Panc1 (cell line): ENCODE measurements at regions not wholly inside any gene's neighbourhood (a gene's known extent, or its start where the extent isn't known, plus 50 kb on each side); places are given as distances from the start of the nearest gene placed in this dataset.

ENCODE experiments used
- POLR2AphosphoS5 ChIP-seq: IDR thresholded peaks from 2 replicates; pipeline ENCODE4 v1.6.1; 2012; ENCODE audit warnings: mild to moderate bottlenecking, low read depth, low read length, moderate library complexity
- TF ChIP-seq, protein P1 (sequence below): fragments of 450-650 bp; IDR thresholded peaks from 2 replicates; pipeline ENCODE4 v1.5.1; 2017; ENCODE audit warnings: mild to moderate bottlenecking

DNA sequence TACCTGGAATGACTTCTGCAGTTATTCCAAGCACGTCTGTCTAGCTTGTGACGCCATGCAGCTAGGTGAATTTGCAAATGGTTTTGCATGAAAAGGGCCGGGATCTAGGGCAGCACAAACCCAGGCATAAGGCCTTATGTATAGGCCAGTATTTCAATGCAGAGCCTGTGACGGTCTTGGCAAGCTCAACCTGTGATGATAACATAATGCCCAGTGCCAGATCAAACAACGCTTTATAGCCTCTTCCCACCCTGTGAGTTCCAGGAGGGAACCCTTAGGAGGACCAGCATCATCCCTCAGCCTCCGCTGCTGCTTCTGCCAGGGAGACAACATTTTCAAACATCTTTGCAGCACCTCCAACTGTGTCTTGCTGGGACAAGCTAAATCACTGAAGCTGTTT is 390.7 kb downstream of the INHBA start:
- TF ChIP-seq, protein P1, sequence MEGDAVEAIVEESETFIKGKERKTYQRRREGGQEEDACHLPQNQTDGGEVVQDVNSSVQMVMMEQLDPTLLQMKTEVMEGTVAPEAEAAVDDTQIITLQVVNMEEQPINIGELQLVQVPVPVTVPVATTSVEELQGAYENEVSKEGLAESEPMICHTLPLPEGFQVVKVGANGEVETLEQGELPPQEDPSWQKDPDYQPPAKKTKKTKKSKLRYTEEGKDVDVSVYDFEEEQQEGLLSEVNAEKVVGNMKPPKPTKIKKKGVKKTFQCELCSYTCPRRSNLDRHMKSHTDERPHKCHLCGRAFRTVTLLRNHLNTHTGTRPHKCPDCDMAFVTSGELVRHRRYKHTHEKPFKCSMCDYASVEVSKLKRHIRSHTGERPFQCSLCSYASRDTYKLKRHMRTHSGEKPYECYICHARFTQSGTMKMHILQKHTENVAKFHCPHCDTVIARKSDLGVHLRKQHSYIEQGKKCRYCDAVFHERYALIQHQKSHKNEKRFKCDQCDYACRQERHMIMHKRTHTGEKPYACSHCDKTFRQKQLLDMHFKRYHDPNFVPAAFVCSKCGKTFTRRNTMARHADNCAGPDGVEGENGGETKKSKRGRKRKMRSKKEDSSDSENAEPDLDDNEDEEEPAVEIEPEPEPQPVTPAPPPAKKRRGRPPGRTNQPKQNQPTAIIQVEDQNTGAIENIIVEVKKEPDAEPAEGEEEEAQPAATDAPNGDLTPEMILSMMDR, result no peak
- no peak for TF ChIP-seq POLR2AphosphoS5
